22Rv1 (cell line): ENCODE measurements at regions not wholly inside any gene's neighbourhood (a gene's known extent, or its start where the extent isn't known, plus 50 kb on each side); places are given as distances from the start of the nearest gene placed in this dataset.

Experiments used
- H3K27ac ChIP-seq: fragments of 450-650 bp; 2 replicates; pipeline ENCODE4 v1.5.1; 2017
- ZFX ChIP-seq: fragments of 450-650 bp; IDR thresholded peaks from 2 replicates; pipeline ENCODE4 v1.6.1; 2017; ENCODE audit warnings: antibody characterized with exemption, borderline replicate concordance
- TF ChIP-seq, protein P1 (sequence below): fragments of 450-650 bp; IDR thresholded peaks from 2 replicates; pipeline ENCODE4 v1.5.1; 2017; ENCODE audit warnings: mild to moderate bottlenecking

DNA sequence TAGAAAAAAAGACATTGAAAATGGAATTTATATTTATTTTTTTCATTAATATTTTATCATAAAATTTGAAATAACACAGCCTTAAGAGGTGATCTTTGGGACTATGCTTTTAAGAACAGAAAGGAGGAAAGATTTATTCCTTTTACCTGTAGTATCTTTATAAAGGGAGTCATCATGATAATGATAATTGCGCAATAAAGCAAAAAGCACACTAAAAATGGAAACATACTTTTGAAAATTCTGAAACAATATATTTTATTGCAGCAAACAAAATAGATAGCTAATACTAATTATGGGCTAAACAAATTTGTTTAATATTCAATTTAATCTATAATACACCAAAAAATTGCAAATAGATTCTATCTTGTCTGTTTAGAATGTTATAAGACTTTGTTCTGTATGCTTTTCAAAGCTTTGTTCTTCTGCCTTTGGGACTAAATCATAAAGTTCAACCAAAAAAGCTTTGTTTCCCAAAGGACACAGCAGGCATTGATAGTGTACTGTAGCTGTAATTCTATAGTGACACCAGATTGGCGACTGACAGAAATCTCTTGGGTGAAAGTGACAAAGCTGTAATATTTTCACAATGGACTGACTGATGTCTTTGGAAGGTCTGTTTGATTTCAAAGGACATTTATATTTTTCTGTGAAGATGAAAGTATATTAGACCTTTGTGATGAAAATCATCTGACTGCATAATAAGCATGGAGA lies 2156.6 kb upstream of the TENM3 start:
- no peak for TF ChIP-seq ZFX
- TF ChIP-seq, protein P1, sequence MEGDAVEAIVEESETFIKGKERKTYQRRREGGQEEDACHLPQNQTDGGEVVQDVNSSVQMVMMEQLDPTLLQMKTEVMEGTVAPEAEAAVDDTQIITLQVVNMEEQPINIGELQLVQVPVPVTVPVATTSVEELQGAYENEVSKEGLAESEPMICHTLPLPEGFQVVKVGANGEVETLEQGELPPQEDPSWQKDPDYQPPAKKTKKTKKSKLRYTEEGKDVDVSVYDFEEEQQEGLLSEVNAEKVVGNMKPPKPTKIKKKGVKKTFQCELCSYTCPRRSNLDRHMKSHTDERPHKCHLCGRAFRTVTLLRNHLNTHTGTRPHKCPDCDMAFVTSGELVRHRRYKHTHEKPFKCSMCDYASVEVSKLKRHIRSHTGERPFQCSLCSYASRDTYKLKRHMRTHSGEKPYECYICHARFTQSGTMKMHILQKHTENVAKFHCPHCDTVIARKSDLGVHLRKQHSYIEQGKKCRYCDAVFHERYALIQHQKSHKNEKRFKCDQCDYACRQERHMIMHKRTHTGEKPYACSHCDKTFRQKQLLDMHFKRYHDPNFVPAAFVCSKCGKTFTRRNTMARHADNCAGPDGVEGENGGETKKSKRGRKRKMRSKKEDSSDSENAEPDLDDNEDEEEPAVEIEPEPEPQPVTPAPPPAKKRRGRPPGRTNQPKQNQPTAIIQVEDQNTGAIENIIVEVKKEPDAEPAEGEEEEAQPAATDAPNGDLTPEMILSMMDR = no peak
- H3K27ac ChIP-seq = no peak overlapping the region

DNA sequence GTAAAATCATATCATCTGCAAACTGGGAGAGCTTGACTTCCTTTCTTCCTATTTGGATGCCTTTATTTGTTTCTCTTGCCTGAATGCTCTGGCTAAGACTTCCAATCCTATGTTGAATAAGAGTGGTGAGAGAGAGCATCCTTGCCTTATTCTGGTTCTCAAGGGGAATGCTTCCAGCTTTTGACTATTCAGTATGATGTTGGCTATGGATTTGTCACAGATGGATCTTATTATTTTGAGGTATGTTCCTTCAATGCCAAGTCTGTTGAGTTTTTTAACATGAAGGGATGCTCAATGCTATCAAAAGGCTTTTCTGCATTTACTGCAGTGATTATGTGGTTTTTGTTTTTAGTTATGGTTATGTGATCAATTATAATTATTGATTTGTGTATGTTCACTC lies 2144.6 kb upstream of the TENM3 start:
- TF ChIP-seq ZFX = no peak
- TF ChIP-seq, protein P1 = no peak
- H3K27ac ChIP-seq = no peak overlapping the region

DNA sequence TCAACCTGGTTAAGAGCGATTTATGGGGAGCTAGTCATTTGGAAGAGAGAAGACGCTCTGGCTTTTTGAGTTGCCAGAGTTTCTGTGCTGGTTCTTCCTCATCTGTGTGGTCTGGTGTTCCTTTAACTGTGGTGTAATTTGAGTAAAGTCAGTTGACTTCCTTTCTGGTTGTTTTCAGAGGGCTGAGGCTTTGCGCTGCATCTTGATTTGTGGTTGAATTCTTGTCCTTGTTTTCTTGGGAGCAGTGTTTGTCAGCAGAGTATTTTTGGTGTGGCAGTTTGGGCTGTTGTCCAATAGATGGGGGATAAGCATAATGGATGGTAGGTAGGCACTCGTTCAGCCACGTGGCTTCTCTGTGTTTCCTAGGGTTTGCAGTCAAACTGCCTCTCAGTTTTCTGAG lies 2143.2 kb upstream of the TENM3 start:
- TF ChIP-seq, protein P1 = no peak
- TF ChIP-seq ZFX = no peak
- no peak overlapping the region for H3K27ac ChIP-seq

DNA sequence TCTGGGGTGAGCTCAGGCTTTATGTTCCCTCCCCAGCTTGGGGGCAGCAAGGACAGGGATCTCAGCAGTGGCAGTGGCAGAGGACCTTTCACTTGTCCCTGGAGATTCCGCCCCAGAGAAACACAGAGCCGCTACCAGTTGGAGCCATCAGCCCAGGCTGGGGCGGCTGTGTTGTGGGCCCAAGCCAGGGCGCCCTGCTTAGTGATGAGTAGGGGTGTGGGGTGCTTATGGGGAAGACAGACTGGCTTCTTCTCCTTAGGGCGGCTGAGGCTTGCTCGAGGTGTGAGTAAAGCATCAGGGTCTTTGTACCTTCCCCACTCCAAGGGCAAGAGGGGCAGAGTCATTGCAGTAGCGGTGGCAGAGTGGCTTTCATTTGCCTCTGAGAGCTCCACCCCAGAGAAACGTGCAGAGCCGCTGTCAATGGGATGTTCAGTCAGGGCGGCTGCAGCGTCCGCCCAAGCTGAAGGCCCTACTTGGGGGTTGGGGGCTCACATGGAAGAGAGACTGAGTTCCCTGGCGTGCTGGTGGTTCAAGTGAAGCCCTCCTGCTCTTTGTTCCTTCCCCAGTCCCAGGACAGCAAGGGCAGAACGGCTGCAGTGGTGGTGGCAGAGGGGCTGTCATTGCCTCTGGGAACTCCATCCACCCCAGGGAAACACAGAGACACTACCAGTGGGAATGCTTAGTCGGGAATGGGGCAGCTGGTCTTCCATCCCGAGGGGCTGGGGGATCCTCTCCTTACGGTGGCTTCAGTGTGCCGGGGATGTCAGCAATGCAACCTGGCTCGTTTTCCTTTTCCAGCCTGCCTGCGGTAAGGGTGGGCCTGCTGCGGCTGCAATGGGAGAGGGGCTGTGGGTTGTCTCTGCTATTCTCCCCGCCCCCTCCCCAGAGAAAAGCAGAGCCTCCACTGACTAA lies 2142.5 kb upstream of the TENM3 start:
- no peak overlapping the region for H3K27ac ChIP-seq
- TF ChIP-seq ZFX = no peak
- TF ChIP-seq, protein P1 = no peak

DNA sequence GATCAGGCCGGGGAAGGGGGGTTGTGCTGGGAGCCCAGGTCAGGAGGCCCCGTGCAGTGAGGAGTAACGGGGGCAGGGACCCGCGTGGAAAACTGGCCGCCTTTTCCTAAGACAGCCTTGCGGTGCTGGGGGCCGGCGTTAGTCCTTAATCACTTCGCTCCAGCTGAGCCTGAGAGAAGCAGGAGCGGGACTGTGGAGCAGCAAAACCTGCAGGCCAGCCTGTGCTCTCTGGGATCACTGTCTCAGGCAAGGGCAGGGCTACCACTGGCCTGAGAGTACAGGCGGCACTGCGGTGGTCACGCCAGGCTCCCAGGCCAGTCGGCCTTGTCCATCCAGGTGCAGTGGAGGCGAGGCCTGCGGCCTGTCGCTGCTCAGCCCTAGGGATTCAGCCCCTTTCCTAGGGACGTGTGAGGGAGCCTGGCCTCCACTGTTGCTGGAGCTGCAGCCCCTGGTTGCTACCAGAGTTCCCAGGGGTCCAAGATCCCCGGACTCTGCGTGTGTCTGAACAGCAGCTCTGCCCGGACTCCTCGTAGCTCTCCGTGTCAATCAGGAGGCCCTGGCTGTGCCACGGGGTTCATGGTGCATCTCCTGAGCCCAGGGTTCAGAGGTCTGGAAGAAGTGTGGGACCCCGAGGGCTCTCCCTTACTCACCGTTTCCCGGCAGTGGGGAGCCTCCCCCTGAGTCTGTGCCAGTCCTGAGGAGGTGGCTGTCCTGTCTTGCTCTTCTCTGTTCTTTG lies 2141.7 kb upstream of the TENM3 start:
- no peak for TF ChIP-seq ZFX
- TF ChIP-seq, protein P1 = no peak
- no peak overlapping the region for H3K27ac ChIP-seq

DNA sequence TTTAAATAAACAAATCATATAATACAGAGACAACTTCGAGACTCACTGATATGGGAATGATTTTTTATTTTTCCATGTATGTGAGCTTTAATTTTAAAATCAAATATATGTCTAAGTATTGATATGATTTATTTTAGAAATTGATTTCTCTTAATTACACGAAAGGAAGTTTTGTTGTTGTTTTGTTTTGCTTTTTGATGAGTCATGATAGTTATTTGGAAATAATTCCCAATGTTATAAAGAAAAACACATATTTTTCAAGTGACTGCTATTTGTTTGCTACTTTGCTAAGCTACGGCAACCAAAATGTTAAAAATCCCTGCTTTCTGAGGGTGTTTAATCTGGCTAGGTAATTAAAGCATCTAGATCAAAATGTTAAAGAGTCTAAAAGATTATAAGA lies 2139.4 kb upstream of the TENM3 start:
- H3K27ac ChIP-seq = no peak overlapping the region
- TF ChIP-seq, protein P1 = no peak
- TF ChIP-seq ZFX = no peak
